Neural cell (in vitro differentiated cells): ENCODE measurements at regions not wholly inside any gene's neighbourhood (a gene's known extent, or its start where the extent isn't known, plus 50 kb on each side); places are given as distances from the start of the nearest gene placed in this dataset.

ENCODE experiments used
- EZH2 ChIP-seq: fragments of 200-600, 300-800 bp; shearing (Covaris generic), sonication (generic); IDR thresholded peaks from 2 replicates; pipeline ENCODE4 v1.6.1; 2014; ENCODE audit warnings: antibody characterized with exemption, low read length, borderline replicate concordance, mild to moderate bottlenecking; ENCODE audit not compliant: insufficient read depth, poor library complexity, severe bottlenecking
- POLR2AphosphoS5 ChIP-seq: IDR thresholded peaks from 2 replicates; pipeline ENCODE4 v1.6.1; 2012
- RAD21 ChIP-seq: fragments of 450-650 bp; conservative IDR thresholded peaks from 2 replicates; pipeline ENCODE4 v1.6.1; 2014; ENCODE audit warnings: antibody characterized with exemption, mild to moderate bottlenecking, moderate library complexity
- SMC3 ChIP-seq: fragments of 450-650 bp; conservative IDR thresholded peaks from 2 replicates; pipeline ENCODE4 v1.6.1; 2014; ENCODE audit warnings: antibody characterized with exemption, mild to moderate bottlenecking, moderate library complexity; ENCODE audit not compliant: poor library complexity
- TAF1 ChIP-seq: IDR thresholded peaks from 2 replicates; pipeline ENCODE4 v1.6.1; 2012; ENCODE audit warnings: low read depth
- TF ChIP-seq, protein P1 (sequence below): fragments of 450-650 bp; IDR thresholded peaks from 2 replicates; pipeline ENCODE4 v1.5.1; 2014; ENCODE audit warnings: antibody characterized with exemption, mild to moderate bottlenecking, moderate library complexity; ENCODE audit not compliant: poor library complexity, severe bottlenecking
- TF ChIP-seq, protein P2 (sequence below): IDR thresholded peaks from 2 replicates; pipeline ENCODE4 v1.6.1; 2012; ENCODE audit warnings: borderline replicate concordance

DNA sequence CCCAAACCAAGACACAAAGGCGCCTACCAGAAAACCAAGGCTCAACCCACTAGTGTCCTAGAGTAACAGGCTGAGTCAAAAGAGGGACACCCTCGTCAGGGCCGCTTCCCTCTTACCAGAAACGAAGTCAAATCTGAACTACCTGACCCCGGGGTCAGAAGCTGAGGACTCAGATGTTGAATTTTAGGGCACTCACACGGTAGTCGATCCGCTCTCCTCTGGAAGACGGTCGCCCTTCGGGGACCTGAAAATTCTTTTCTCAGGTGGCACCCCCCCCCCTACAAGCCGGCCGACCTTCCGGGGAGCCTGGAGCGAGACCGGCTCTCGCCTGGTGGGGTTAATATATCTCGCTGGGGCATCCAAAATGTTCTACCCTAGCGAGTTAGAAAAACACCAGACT, 121.1 kb upstream of the KCNJ3 start:
- TF ChIP-seq, protein P1, sequence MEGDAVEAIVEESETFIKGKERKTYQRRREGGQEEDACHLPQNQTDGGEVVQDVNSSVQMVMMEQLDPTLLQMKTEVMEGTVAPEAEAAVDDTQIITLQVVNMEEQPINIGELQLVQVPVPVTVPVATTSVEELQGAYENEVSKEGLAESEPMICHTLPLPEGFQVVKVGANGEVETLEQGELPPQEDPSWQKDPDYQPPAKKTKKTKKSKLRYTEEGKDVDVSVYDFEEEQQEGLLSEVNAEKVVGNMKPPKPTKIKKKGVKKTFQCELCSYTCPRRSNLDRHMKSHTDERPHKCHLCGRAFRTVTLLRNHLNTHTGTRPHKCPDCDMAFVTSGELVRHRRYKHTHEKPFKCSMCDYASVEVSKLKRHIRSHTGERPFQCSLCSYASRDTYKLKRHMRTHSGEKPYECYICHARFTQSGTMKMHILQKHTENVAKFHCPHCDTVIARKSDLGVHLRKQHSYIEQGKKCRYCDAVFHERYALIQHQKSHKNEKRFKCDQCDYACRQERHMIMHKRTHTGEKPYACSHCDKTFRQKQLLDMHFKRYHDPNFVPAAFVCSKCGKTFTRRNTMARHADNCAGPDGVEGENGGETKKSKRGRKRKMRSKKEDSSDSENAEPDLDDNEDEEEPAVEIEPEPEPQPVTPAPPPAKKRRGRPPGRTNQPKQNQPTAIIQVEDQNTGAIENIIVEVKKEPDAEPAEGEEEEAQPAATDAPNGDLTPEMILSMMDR, result no peak
- TF ChIP-seq RAD21, result no peak
- no peak for TF ChIP-seq EZH2
- TF ChIP-seq POLR2AphosphoS5, result no peak
- TF ChIP-seq SMC3, result no peak
- TF ChIP-seq TAF1, result no peak
- TF ChIP-seq, protein P2, sequence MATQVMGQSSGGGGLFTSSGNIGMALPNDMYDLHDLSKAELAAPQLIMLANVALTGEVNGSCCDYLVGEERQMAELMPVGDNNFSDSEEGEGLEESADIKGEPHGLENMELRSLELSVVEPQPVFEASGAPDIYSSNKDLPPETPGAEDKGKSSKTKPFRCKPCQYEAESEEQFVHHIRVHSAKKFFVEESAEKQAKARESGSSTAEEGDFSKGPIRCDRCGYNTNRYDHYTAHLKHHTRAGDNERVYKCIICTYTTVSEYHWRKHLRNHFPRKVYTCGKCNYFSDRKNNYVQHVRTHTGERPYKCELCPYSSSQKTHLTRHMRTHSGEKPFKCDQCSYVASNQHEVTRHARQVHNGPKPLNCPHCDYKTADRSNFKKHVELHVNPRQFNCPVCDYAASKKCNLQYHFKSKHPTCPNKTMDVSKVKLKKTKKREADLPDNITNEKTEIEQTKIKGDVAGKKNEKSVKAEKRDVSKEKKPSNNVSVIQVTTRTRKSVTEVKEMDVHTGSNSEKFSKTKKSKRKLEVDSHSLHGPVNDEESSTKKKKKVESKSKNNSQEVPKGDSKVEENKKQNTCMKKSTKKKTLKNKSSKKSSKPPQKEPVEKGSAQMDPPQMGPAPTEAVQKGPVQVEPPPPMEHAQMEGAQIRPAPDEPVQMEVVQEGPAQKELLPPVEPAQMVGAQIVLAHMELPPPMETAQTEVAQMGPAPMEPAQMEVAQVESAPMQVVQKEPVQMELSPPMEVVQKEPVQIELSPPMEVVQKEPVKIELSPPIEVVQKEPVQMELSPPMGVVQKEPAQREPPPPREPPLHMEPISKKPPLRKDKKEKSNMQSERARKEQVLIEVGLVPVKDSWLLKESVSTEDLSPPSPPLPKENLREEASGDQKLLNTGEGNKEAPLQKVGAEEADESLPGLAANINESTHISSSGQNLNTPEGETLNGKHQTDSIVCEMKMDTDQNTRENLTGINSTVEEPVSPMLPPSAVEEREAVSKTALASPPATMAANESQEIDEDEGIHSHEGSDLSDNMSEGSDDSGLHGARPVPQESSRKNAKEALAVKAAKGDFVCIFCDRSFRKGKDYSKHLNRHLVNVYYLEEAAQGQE, result no peak
